Ectodermal cell (in vitro differentiated cells): ENCODE measurements at regions not wholly inside any gene's neighbourhood (a gene's known extent, or its start where the extent isn't known, plus 50 kb on each side); places are given as distances from the start of the nearest gene placed in this dataset.

Experiments used
- H3K27ac ChIP-seq: 2 replicates; pipeline ENCODE4 v1.7.0; 2013; ENCODE audit warnings: mild to moderate bottlenecking, low read depth, low read length; ENCODE audit not compliant: insufficient read depth, poor library complexity, severe bottlenecking
- H3K27me3 ChIP-seq: 2 replicates; pipeline ENCODE4 v1.7.0; 2013; ENCODE audit warnings: mild to moderate bottlenecking, low read length; ENCODE audit not compliant: insufficient read depth, control insufficient read depth, poor library complexity, severe bottlenecking
- H3K36me3 ChIP-seq: one replicate; pipeline ENCODE4 v1.7.0; 2013; ENCODE audit warnings: low read length; ENCODE audit not compliant: control insufficient read depth, insufficient read depth
- H3K4me1 ChIP-seq: one replicate; pipeline ENCODE4 v1.7.0; 2013; ENCODE audit warnings: low read length; ENCODE audit not compliant: control insufficient read depth, insufficient read depth
- H3K4me3 ChIP-seq: 2 replicates; pipeline ENCODE4 v1.7.0; 2013; ENCODE audit warnings: low read depth, low read length, control low read depth; ENCODE audit not compliant: insufficient read depth
- H3K9me3 ChIP-seq: 2 replicates; pipeline ENCODE4 v1.7.0; 2013; ENCODE audit warnings: mild to moderate bottlenecking, low read length, moderate library complexity; ENCODE audit not compliant: control insufficient read depth
- WGBS, 2 experiments: methylation state at CpG; one replicate each; pipeline ENCODE4 v1.1.7; 2013; ENCODE audit warnings: missing lambda C conversion rate in 2 of 2; 5-methylcytosine and 5-hydroxymethylcytosine counted together

DNA sequence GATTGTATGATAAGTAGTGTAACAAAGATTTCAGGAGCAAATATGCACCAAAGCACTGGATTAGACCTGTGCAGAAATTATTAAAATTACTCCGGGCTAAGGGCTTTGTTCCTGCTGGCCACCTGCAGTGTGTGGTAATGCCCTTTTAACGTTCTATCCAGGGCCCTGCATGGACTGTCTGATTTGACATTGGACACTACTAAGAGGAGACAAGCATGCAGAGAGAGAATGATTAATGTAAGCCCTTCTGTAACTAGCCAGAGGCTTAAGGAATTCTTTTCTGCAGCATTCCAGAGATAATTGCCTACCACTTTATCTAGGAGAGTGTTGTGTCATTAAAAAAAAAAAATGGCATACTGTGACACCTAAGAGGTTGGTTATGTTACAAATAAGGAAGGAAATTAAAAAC, 117.0 kb downstream of the PCDH7 start:
- WGBS, 2 experiments = 23 to 31% methylated on average over 2 of the region's 2 CpGs
- Histone ChIP-seq H3K4me3 (no peak overlapping the region), H3K4me1 (peaks cover 9% of the 10 kb centered on the region), H3K36me3 (no peaks in the 10 kb centered on the region), H3K27me3 (no peaks in the 10 kb centered on the region), H3K27ac (no peak overlapping the region), H3K9me3 (no peaks in the 10 kb centered on the region)

DNA sequence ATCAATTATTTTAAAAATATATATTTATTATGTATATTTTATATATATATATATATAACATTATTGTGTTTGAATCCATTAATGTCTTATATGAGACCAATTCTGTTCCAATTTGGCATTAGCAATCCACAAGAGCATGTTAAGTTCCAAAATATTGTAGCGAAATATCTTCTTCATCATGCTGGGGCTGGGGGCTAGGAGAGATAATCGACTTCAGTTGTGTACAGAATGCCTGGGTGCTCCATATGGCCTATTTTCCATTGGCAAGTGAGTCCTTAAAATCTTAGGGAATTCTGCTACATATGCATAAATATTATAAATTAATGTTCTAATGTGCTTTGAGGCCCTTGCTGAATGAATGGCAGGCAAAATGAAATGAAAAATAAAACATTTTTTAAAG, 117.7 kb downstream of the PCDH7 start:
- no peaks in the 10 kb centered on the region for H3K36me3 ChIP-seq
- H3K27me3 ChIP-seq = no peaks in the 10 kb centered on the region
- H3K27ac ChIP-seq = no peak overlapping the region
- H3K4me1 ChIP-seq = peaks cover 9% of the 10 kb centered on the region
- H3K4me3 ChIP-seq = no peak overlapping the region
- no peaks in the 10 kb centered on the region for H3K9me3 ChIP-seq
- whole genome bisulfite sequencing, 2 experiments = 93 to 100% methylated on average over 2 of the region's 2 CpGs

DNA sequence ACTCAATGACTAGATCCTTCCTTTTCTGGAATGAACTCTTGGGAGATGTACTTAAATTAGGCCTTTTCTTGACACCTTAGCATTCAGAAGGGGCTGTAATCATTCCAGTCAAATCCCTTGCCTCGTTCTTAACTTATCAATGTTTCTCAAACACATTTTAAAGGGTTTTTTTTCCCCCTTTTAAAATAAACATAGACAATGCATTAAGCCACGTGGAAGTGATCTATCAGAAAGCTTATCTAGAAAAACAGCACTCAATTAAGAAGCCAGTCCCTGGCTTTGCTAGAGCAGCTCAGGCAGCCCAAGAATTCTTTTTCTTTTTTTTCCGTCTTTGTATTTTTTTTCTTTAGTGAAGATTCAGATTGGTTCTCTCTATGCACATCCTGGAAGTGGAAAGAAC, 118.2 kb downstream of the PCDH7 start:
- no peaks in the 10 kb centered on the region for H3K36me3 ChIP-seq
- no peaks in the 10 kb centered on the region for H3K27me3 ChIP-seq
- no peak overlapping the region for H3K27ac ChIP-seq
- WGBS, 2 experiments = 75 to 84% methylated on average over 3 of the region's 3 CpGs
- H3K4me3 ChIP-seq = no peak overlapping the region
- H3K4me1 ChIP-seq = peaks cover 9% of the 10 kb centered on the region
- H3K9me3 ChIP-seq = no peaks in the 10 kb centered on the region

DNA sequence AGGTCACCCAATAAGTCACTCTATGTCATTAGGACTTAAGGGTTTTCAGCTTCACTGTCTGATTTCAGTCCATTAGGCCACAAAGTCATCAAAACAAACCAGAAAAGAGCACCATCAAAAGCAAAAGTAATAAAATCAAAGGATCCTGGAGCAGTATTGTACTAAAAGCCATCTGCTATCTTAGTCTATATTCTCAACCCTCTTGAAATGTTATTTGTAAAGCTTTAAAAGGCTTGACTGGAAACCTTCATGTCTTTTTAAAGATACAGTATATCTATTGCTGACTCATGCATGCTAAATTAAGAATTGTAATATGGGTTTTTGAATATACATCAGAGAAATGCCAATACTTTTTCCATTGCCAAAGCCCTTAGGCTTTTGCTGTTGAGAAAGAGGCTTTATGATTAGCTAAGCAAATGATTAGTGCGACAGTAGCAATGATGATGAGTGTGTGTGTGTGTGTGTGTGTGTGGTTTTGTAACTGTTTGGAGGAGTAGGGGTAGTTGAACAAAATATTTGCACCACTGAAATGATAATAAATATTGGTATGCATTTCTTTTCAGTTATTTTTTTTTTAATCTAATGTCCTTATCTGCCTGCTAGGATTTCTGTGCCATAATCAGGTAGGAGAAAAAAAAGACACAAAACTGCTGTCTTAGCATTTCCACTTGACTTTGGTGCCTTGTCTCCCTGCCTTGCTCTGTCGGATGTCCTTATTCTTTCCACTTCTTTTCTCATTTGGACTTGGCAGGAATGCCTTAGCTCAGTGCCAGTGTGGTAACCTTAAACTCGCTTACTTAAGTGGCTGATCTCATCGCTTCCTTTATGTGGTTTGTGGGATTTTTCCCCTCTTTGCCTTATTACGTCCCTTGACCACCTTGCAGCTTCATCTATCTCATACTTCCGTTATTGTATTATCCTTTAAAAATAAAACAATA, 119.7 kb downstream of the PCDH7 start:
- Histone ChIP-seq H3K9me3 (no peaks in the 10 kb centered on the region), H3K27me3 (no peaks in the 10 kb centered on the region), H3K4me3 (no peak overlapping the region), H3K36me3 (no peaks in the 10 kb centered on the region), H3K4me1 (peaks cover 9% of the 10 kb centered on the region), H3K27ac (no peak overlapping the region)
- 81 to 91% methylated on average over 4 of the region's 6 CpGs for WGBS, 2 experiments

DNA sequence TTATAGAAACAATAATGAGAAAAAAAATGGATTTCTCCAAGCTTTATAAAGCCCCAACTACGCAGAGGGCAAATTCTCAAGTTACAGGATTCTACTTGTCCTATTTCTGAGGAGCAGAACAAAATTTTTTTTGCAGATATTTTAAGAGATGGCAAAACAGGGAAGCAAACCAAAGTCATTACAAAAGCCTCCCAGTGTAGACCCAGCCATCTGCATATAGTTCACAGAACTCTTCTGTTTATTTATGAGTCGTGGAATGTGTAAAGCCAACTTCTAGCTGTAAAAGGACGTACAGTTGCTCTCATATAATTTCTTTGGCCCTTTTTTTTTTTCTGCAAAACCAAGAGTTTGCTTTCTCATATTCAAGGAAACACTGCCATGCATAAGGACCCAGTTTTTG, 120.4 kb downstream of the PCDH7 start:
- 91 to 92% methylated on average over 3 of the region's 3 CpGs for WGBS, 2 experiments
- Histone ChIP-seq H3K4me1 (peaks cover 9% of the 10 kb centered on the region), H3K27ac (no peak overlapping the region), H3K27me3 (no peaks in the 10 kb centered on the region), H3K9me3 (no peaks in the 10 kb centered on the region), H3K4me3 (no peak overlapping the region), H3K36me3 (no peaks in the 10 kb centered on the region)

DNA sequence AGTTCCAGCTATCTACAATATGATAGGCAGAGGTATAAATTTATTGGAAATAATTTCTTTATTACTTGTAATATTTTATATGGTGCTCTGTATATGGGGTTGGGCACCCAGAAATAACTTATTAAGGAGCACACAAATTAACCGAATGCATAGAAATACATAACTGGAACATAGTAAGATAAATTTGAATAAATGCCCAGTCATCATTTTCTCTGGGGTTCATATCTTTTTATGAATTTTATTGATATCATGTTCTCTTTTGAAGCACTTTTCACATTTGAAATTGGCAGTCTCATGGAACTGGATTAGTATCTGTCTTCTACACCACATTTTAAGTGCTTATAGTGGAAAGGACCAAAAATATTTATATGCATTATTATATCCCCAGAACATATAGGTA, 122.0 kb downstream of the PCDH7 start:
- no peak overlapping the region for H3K27ac ChIP-seq
- no peaks in the 10 kb centered on the region for H3K9me3 ChIP-seq
- peaks cover 9% of the 10 kb centered on the region for H3K4me1 ChIP-seq
- H3K27me3 ChIP-seq = no peaks in the 10 kb centered on the region
- H3K4me3 ChIP-seq = no peak overlapping the region
- WGBS, 2 experiments = no CpG with 5 or more reads among the region's 1 CpG
- H3K36me3 ChIP-seq = no peaks in the 10 kb centered on the region

DNA sequence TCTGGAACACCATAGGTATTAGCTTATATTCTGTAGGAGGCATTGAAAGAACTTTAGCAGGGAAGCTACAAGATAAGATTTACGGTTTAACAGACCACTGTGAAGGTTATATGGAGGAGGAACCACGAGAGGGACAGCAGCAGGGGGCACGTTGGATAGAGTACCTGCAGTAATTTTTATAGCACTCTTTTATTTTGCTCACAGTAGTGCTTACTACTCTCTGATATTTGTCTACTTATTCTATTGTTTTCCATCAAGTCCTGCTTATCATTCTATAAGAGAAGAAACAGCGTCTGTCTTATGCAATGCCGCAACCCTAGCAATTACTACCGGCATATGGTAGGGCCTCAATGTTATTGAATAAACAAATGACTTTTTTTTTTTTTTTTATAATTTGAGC, 122.5 kb downstream of the PCDH7 start:
- H3K9me3 ChIP-seq = no peaks in the 10 kb centered on the region
- peaks cover 9% of the 10 kb centered on the region for H3K4me1 ChIP-seq
- 94 to 98% methylated on average over 4 to 5 of the region's 6 CpGs for WGBS, 2 experiments
- no peak overlapping the region for H3K4me3 ChIP-seq
- H3K27me3 ChIP-seq = no peaks in the 10 kb centered on the region
- no peak overlapping the region for H3K27ac ChIP-seq
- H3K36me3 ChIP-seq = no peaks in the 10 kb centered on the region

DNA sequence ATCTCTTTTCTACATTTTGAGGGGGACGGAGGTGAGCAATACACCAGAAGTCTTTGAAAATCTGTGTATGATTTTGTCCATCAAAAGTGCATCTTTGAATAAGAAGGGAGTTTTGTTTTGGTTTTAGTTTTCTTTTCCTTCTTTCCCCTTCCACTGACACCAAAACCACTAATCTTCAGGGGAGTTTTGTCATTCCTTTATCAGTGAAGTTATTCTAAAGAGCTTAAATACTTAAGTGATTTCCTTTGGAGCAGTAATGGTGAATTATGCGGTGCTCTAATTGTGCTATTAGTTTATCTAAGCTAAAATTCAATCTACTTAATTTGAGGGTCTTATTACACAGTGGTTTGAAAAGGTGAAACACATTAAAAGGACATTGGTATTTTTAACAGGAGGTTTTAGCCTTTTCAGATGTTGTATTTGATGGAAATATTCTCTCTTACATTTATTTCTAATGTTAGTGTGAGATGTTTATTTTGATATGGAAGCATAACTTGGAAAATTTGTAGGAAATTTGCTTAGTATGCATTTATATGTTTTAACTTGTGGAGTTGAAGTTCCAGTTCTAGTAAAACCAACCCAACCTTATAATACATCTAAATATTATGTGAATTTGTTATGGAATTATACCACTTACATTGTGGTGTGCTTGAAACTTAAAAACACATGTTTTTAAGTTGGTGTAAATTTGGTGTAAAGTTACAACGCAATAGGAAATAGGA, 124.9 kb downstream of the PCDH7 start:
- WGBS, 2 experiments = 94 to 96% methylated on average over 2 to 3 of the region's 3 CpGs
- Histone ChIP-seq H3K9me3 (no peaks in the 10 kb centered on the region), H3K4me1 (no peaks in the 10 kb centered on the region), H3K27me3 (no peaks in the 10 kb centered on the region), H3K4me3 (no peak overlapping the region), H3K27ac (no peak overlapping the region), H3K36me3 (no peaks in the 10 kb centered on the region)

DNA sequence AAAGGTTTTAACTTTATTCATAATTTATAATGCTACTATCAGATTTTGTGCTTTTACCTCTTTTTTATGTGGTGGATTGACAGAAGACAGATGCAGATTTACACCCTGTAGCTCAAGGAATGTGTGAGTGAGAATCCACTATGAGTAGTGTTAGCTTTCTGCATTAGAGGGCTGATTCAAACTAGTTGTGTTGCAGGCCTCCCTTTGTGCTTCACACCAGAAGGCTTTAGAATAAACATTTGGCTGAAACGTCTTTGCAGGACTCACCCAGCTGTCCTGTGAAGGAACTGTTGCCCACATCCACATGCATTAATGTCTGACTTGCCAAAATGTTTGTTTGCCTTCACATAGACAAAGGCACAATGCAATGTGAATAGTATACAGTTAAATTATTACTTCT, 127.0 kb downstream of the PCDH7 start:
- H3K36me3 ChIP-seq = no peaks in the 10 kb centered on the region
- peak overlapping the region; percentile 6 for H3K27ac ChIP-seq
- H3K4me1 ChIP-seq = no peaks in the 10 kb centered on the region
- H3K9me3 ChIP-seq = no peaks in the 10 kb centered on the region
- no peak overlapping the region for H3K4me3 ChIP-seq
- 0% methylated on average over 1 of the region's 1 CpG for WGBS, 2 experiments
- H3K27me3 ChIP-seq = no peaks in the 10 kb centered on the region

DNA sequence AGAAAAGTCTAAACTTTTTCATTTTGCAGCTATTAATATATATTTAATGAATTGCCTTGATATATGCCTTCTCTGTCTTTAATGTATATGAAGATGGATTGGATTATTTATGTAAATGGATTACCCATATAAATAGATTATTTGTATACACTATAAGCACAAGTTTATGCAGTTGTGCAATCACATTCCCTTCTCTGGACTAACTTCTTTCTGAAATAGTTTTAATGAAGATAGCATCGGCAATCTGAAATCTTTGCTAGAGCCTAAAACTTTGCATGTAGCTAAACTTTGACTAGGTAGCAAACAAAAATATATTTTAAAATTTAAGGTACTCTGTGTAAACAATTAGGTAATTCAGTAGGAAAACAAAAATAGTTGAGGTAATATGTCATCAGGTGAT, 127.8 kb downstream of the PCDH7 start:
- Histone ChIP-seq H3K27ac (no peak overlapping the region), H3K9me3 (no peaks in the 10 kb centered on the region), H3K36me3 (no peaks in the 10 kb centered on the region), H3K27me3 (no peaks in the 10 kb centered on the region), H3K4me3 (no peak overlapping the region), H3K4me1 (no peaks in the 10 kb centered on the region)
- WGBS, 2 experiments = 83 to 100% methylated on average over 1 of the region's 1 CpG
